ENCODE measurements at regions not wholly inside any gene's neighbourhood (a gene's known extent, or its start where the extent isn't known, plus 50 kb on each side); places are given as distances from the start of the nearest gene placed in this dataset.
"Not testable (repeated sequence)": the region's sequence is repeated elsewhere in the genome, so short reads cannot be mapped to it uniquely, and the experiment has no call there.

GRCh38 chr7:153188161-153188560 lies 428.6 kb downstream of the ACTR3B start:
- Histone ChIP-seq H3K36me3 (ENCODE audit: control insufficient read depth, insufficient read depth, low read length) (no peaks in the 10 kb centered on the region), H3K9me3 (ENCODE audit: control insufficient read depth, insufficient read depth, low read length) (no peaks in the 10 kb centered on the region), H3K9ac (ENCODE audit: low read depth, low read length) (no peak overlapping the region), H3K4me3 (ENCODE audit: low read depth, low read length) (no peak overlapping the region), H3K27me3 (ENCODE audit: control insufficient read depth, insufficient read depth, low read length) (no peaks in the 10 kb centered on the region), H3K27ac (ENCODE audit: low read depth, low read length) (no peak overlapping the region), H3K4me1 (ENCODE audit: control insufficient read depth, insufficient read depth, low read length) (no peaks in the 10 kb centered on the region)

GRCh38 chr7:153188630-153189029 lies 429.1 kb downstream of the ACTR3B start:
- Histone ChIP-seq H3K36me3 (ENCODE audit: control insufficient read depth, insufficient read depth, low read length) (no peaks in the 10 kb centered on the region), H3K9ac (ENCODE audit: low read depth, low read length) (no peak overlapping the region), H3K9me3 (ENCODE audit: control insufficient read depth, insufficient read depth, low read length) (no peaks in the 10 kb centered on the region), H3K27me3 (ENCODE audit: control insufficient read depth, insufficient read depth, low read length) (no peaks in the 10 kb centered on the region), H3K4me1 (ENCODE audit: control insufficient read depth, insufficient read depth, low read length) (no peaks in the 10 kb centered on the region), H3K27ac (ENCODE audit: low read depth, low read length) (no peak overlapping the region), H3K4me3 (ENCODE audit: low read depth, low read length) (no peak overlapping the region)

- no peaks in the 10 kb centered on the region for H3K9me3 ChIP-seq (ENCODE audit: control insufficient read depth, insufficient read depth, low read length)
- H3K4me3 ChIP-seq (ENCODE audit: low read depth, low read length): no peak overlapping the region
- H3K27me3 ChIP-seq (ENCODE audit: control insufficient read depth, insufficient read depth, low read length): no peaks in the 10 kb centered on the region
- H3K9ac ChIP-seq (ENCODE audit: low read depth, low read length): no peak overlapping the region
- H3K27ac ChIP-seq (ENCODE audit: low read depth, low read length): no peak overlapping the region
- no peaks in the 10 kb centered on the region for H3K36me3 ChIP-seq (ENCODE audit: control insufficient read depth, insufficient read depth, low read length)
- H3K4me1 ChIP-seq (ENCODE audit: control insufficient read depth, insufficient read depth, low read length): no peaks in the 10 kb centered on the region
These were observed 430.9 kb downstream of the ACTR3B start for GRCh38 chr7:153190452-153190851.

- Histone ChIP-seq H3K9me3 (ENCODE audit: control insufficient read depth, insufficient read depth, low read length) (no peaks in the 10 kb centered on the region), H3K27ac (ENCODE audit: low read depth, low read length) (no peak overlapping the region), H3K4me3 (ENCODE audit: low read depth, low read length) (no peak overlapping the region), H3K9ac (ENCODE audit: low read depth, low read length) (no peak overlapping the region), H3K27me3 (ENCODE audit: control insufficient read depth, insufficient read depth, low read length) (no peaks in the 10 kb centered on the region), H3K36me3 (ENCODE audit: control insufficient read depth, insufficient read depth, low read length) (no peaks in the 10 kb centered on the region), H3K4me1 (ENCODE audit: control insufficient read depth, insufficient read depth, low read length) (no peaks in the 10 kb centered on the region)
These were observed 431.4 kb downstream of the ACTR3B start for GRCh38 chr7:153190986-153191385.

GRCh38 chr7:153193144-153193595 lies 433.6 kb downstream of the ACTR3B start:
- Histone ChIP-seq H3K4me3 (ENCODE audit: low read depth, low read length) (no peak overlapping the region), H3K36me3 (ENCODE audit: control insufficient read depth, insufficient read depth, low read length) (no peaks in the 10 kb centered on the region), H3K9ac (ENCODE audit: low read depth, low read length) (no peak overlapping the region), H3K9me3 (ENCODE audit: control insufficient read depth, insufficient read depth, low read length) (no peaks in the 10 kb centered on the region), H3K4me1 (ENCODE audit: control insufficient read depth, insufficient read depth, low read length) (no peaks in the 10 kb centered on the region), H3K27ac (ENCODE audit: low read depth, low read length) (no peak overlapping the region), H3K27me3 (ENCODE audit: control insufficient read depth, insufficient read depth, low read length) (no peaks in the 10 kb centered on the region)

- H3K36me3 ChIP-seq (ENCODE audit: control insufficient read depth, insufficient read depth, low read length): no peaks in the 10 kb centered on the region
- peaks cover 16% of the 10 kb centered on the region for H3K9me3 ChIP-seq (ENCODE audit: control insufficient read depth, insufficient read depth, low read length)
- H3K27ac ChIP-seq (ENCODE audit: low read depth, low read length): no peak overlapping the region
- H3K9ac ChIP-seq (ENCODE audit: low read depth, low read length): no peak overlapping the region
- no peaks in the 10 kb centered on the region for H3K4me1 ChIP-seq (ENCODE audit: control insufficient read depth, insufficient read depth, low read length)
- H3K4me3 ChIP-seq (ENCODE audit: low read depth, low read length): no peak overlapping the region
- H3K27me3 ChIP-seq (ENCODE audit: control insufficient read depth, insufficient read depth, low read length): no peaks in the 10 kb centered on the region
These were observed 457.5 kb downstream of the ACTR3B start for GRCh38 chr7:153217032-153217431.

- no peaks in the 10 kb centered on the region for H3K36me3 ChIP-seq (ENCODE audit: control insufficient read depth, insufficient read depth, low read length)
- no peaks in the 10 kb centered on the region for H3K4me1 ChIP-seq (ENCODE audit: control insufficient read depth, insufficient read depth, low read length)
- no peak overlapping the region for H3K27ac ChIP-seq (ENCODE audit: low read depth, low read length)
- H3K4me3 ChIP-seq (ENCODE audit: low read depth, low read length): no peak overlapping the region
- no peak overlapping the region for H3K9ac ChIP-seq (ENCODE audit: low read depth, low read length)
- no peaks in the 10 kb centered on the region for H3K27me3 ChIP-seq (ENCODE audit: control insufficient read depth, insufficient read depth, low read length)
- H3K9me3 ChIP-seq (ENCODE audit: control insufficient read depth, insufficient read depth, low read length): peaks cover 10% of the 10 kb centered on the region; the same call in 1 of the 2 replicates
These were observed 465.3 kb downstream of the ACTR3B start for GRCh38 chr7:153224890-153225289.

GRCh38 chr7:153245136-153245535 lies 485.6 kb downstream of the ACTR3B start:
- H3K9me3 ChIP-seq (ENCODE audit: control insufficient read depth, insufficient read depth, low read length); H3K9ac ChIP-seq (ENCODE audit: low read depth, low read length); H3K36me3 ChIP-seq (ENCODE audit: control insufficient read depth, insufficient read depth, low read length); H3K27me3 ChIP-seq (ENCODE audit: control insufficient read depth, insufficient read depth, low read length); H3K27ac ChIP-seq (ENCODE audit: low read depth, low read length); H3K4me1 ChIP-seq (ENCODE audit: control insufficient read depth, insufficient read depth, low read length); H3K4me3 ChIP-seq (ENCODE audit: low read depth, low read length): not testable (repeated sequence)

- Histone ChIP-seq H3K9me3 (ENCODE audit: control insufficient read depth, insufficient read depth, low read length) (peaks cover 3% of the 10 kb centered on the region; the same call in 1 of the 2 replicates), H3K27me3 (ENCODE audit: control insufficient read depth, insufficient read depth, low read length) (no peaks in the 10 kb centered on the region), H3K36me3 (ENCODE audit: control insufficient read depth, insufficient read depth, low read length) (no peaks in the 10 kb centered on the region), H3K27ac (ENCODE audit: low read depth, low read length) (no peak overlapping the region), H3K4me3 (ENCODE audit: low read depth, low read length) (no peak overlapping the region), H3K4me1 (ENCODE audit: control insufficient read depth, insufficient read depth, low read length) (no peaks in the 10 kb centered on the region), H3K9ac (ENCODE audit: low read depth, low read length) (no peak overlapping the region)
These were observed 486.3 kb downstream of the ACTR3B start for GRCh38 chr7:153245809-153246208.

DNA sequence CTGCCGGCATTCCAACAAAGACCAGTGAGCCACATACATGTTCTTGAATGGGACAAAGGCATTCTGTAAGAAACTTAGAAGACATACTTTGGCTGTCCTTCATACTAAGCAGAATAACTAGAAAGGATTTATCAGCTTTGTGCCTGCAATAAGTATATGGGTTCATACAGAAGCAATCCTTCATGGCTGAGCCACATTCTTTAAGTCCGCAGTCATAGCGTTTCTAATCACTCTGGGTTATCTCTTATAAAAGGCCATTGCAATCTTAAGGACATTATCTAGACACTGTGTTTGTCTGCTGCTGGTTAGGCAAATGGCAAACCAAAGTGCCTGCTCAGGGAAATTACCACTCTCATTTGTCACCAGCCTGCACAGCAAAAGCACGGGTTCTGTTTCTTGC lies 488.4 kb downstream of the ACTR3B start:
- Histone ChIP-seq H3K9me3 (ENCODE audit: control insufficient read depth, insufficient read depth, low read length) (peaks cover 3% of the 10 kb centered on the region; the same call in 1 of the 2 replicates), H3K27ac (ENCODE audit: low read depth, low read length) (no peak overlapping the region), H3K9ac (ENCODE audit: low read depth, low read length) (no peak overlapping the region), H3K27me3 (ENCODE audit: control insufficient read depth, insufficient read depth, low read length) (no peaks in the 10 kb centered on the region), H3K4me3 (ENCODE audit: low read depth, low read length) (no peak overlapping the region), H3K36me3 (ENCODE audit: control insufficient read depth, insufficient read depth, low read length) (no peaks in the 10 kb centered on the region), H3K4me1 (ENCODE audit: control insufficient read depth, insufficient read depth, low read length) (no peaks in the 10 kb centered on the region)

DNA sequence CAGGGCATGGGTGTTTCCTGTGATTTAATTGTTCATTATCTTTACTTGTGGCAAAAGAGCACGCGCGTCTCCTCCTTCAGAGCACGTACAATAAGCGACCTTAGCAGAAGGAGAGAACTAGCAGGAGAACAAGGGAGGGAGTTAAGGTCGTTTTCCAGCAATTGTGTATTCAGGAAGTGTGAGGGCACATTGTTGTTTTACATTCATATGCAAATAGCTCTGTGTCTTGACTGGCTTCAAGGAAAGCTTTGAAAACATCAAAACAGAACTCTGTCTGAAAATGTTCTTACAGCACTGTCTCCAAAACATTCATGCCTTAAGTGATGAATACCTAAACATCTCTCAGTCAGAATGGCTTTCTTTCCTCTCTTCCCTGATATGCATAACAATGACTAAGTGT lies 499.1 kb downstream of the ACTR3B start:
- Histone ChIP-seq H3K9ac (ENCODE audit: low read depth, low read length) (no peak overlapping the region), H3K4me1 (ENCODE audit: control insufficient read depth, insufficient read depth, low read length) (0 out of 2 replicates have a peak, but pooled peaks cover 8% of the 10 kb centered on the region), H3K9me3 (ENCODE audit: control insufficient read depth, insufficient read depth, low read length) (peaks cover 9% of the 10 kb centered on the region), H3K27ac (ENCODE audit: low read depth, low read length) (peak overlapping the region; percentile 78), H3K4me3 (ENCODE audit: low read depth, low read length) (no peak overlapping the region), H3K36me3 (ENCODE audit: control insufficient read depth, insufficient read depth, low read length) (no peaks in the 10 kb centered on the region), H3K27me3 (ENCODE audit: control insufficient read depth, insufficient read depth, low read length) (no peaks in the 10 kb centered on the region)

GRCh38 chr7:153276394-153276793 lies 516.8 kb downstream of the ACTR3B start:
- no peak overlapping the region for H3K4me3 ChIP-seq (ENCODE audit: low read depth, low read length)
- peaks cover 25% of the 10 kb centered on the region for H3K9me3 ChIP-seq (ENCODE audit: control insufficient read depth, insufficient read depth, low read length)
- no peak overlapping the region for H3K9ac ChIP-seq (ENCODE audit: low read depth, low read length)
- H3K36me3 ChIP-seq (ENCODE audit: control insufficient read depth, insufficient read depth, low read length): no peaks in the 10 kb centered on the region
- H3K4me1 ChIP-seq (ENCODE audit: control insufficient read depth, insufficient read depth, low read length): no peaks in the 10 kb centered on the region
- H3K27me3 ChIP-seq (ENCODE audit: control insufficient read depth, insufficient read depth, low read length): no peaks in the 10 kb centered on the region
- no peak overlapping the region for H3K27ac ChIP-seq (ENCODE audit: low read depth, low read length)

Measured in HUES48 (cell line).